ENCODE measurements at regions not wholly inside any gene's neighbourhood (a gene's known extent, or its start where the extent isn't known, plus 50 kb on each side); places are given as distances from the start of the nearest gene placed in this dataset.

GRCh38 chr22:34437140-34437539 is 516.9 kb upstream of the LARGE1 start:
- ATAC-seq: no peak

- no peak for ATAC-seq
Observed at GRCh38 chr22:34454598-34454997, 534.3 kb upstream of the LARGE1 start.

GRCh38 chr22:34462795-34463194 is 542.5 kb upstream of the LARGE1 start:
- no peak for ATAC-seq

- ATAC-seq: no peak
Observed at GRCh38 chr22:34475886-34476285, 555.6 kb upstream of the LARGE1 start.

GRCh38 chr22:34476762-34477161 is 556.5 kb upstream of the LARGE1 start:
- no peak for ATAC-seq

GRCh38 chr22:34481090-34481489 is 560.8 kb upstream of the LARGE1 start:
- no peak for ATAC-seq

GRCh38 chr22:34486381-34486780 is 566.1 kb upstream of the LARGE1 start:
- no peak for ATAC-seq

GRCh38 chr22:34489861-34490260 is 569.6 kb upstream of the LARGE1 start:
- no peak for ATAC-seq

- no peak for ATAC-seq
Observed at GRCh38 chr22:34490886-34491285, 570.6 kb upstream of the LARGE1 start.

GRCh38 chr22:34493486-34493885 is 572.5 kb upstream of the ISX start:
- ATAC-seq: no peak

GRCh38 chr22:34501366-34501965 is 564.5 kb upstream of the ISX start:
- ATAC-seq: no peak

GRCh38 chr22:34502821-34503220 is 563.1 kb upstream of the ISX start:
- no peak for ATAC-seq

GRCh38 chr22:34508797-34509196 is 557.2 kb upstream of the ISX start:
- ATAC-seq: no peak

- ATAC-seq: no peak
Observed at GRCh38 chr22:34526681-34527080, 539.3 kb upstream of the ISX start.

- no peak for ATAC-seq
Observed at GRCh38 chr22:34534101-34534500, 531.9 kb upstream of the ISX start.

- ATAC-seq: no peak
Observed at GRCh38 chr22:34567367-34567766, 498.6 kb upstream of the ISX start.

GRCh38 chr22:34570408-34570807 is 495.6 kb upstream of the ISX start:
- ATAC-seq: no peak

GRCh38 chr22:34579519-34579918 is 486.4 kb upstream of the ISX start:
- no peak for ATAC-seq

GRCh38 chr22:34587357-34588356 is 478.3 kb upstream of the ISX start:
- no peak for ATAC-seq

GRCh38 chr22:34588871-34589545 is 476.9 kb upstream of the ISX start:
- ATAC-seq: no peak

GRCh38 chr22:34592123-34592740 is 473.7 kb upstream of the ISX start:
- ATAC-seq: no peak

- ATAC-seq: no peak
Observed at GRCh38 chr22:34599567-34599966, 466.4 kb upstream of the ISX start.

GRCh38 chr22:34604312-34604711 is 461.6 kb upstream of the ISX start:
- ATAC-seq: no peak

Data from activated CD4-positive, CD25-positive, alpha-beta regulatory T cell treated with anti-CD3 and anti-CD28 coated beads, Interleukin-2, amount 50 U/mL, for 24 hours (primary cell).